ENCODE measurements at regions not wholly inside any gene's neighbourhood (a gene's known extent, or its start where the extent isn't known, plus 50 kb on each side); places are given as distances from the start of the nearest gene placed in this dataset.

GRCh38 chr9:116067566-116067965, 86.0 kb upstream of the PAPPA start:
- no peaks in the 10 kb centered on the region for H3K27me3 ChIP-seq
- H3K36me3 ChIP-seq = no peaks in the 10 kb centered on the region
- no peak overlapping the region for H3K4me3 ChIP-seq
- no peak for DNase-seq
- no peak for FAIRE-seq
- H3K4me1 ChIP-seq = no peaks in the 10 kb centered on the region
- H3K27ac ChIP-seq = no peak overlapping the region
- no peak for ATAC-seq
- no peaks in the 10 kb centered on the region for H3K9me3 ChIP-seq
- TF ChIP-seq CTCF (IDR thresholded peaks at IDR 0.05) = no peak
- intact Hi-C loops (cut with DNase I) = no loop called here
- WGBS, 2 donors = 46 to 56% methylated on average over 3 of the region's 3 CpGs

- H3K9me3 ChIP-seq = no peaks in the 10 kb centered on the region
- DNase-seq = no peak
- intact Hi-C loops (cut with DNase I) = no loop called here
- H3K4me3 ChIP-seq = no peak overlapping the region
- no peak for ATAC-seq
- no peaks in the 10 kb centered on the region for H3K4me1 ChIP-seq
- H3K27ac ChIP-seq = no peak overlapping the region
- H3K27me3 ChIP-seq = no peaks in the 10 kb centered on the region
- no peak for FAIRE-seq
- H3K36me3 ChIP-seq = no peaks in the 10 kb centered on the region
- WGBS, 2 donors = 67 to 81% methylated on average over 4 of the region's 4 CpGs
- no peak for TF ChIP-seq CTCF (IDR thresholded peaks at IDR 0.05)
Observed at GRCh38 chr9:116070256-116070914, 83.2 kb upstream of the PAPPA start.

- Histone ChIP-seq H3K36me3 (no peaks in the 10 kb centered on the region), H3K27me3 (no peaks in the 10 kb centered on the region), H3K27ac (no peak overlapping the region), H3K4me1 (no peaks in the 10 kb centered on the region), H3K4me3 (no peak overlapping the region), H3K9me3 (no peaks in the 10 kb centered on the region)
- no peak for ATAC-seq
- DNase-seq = no peak
- WGBS, 2 donors = 66 to 72% methylated on average over 2 of the region's 2 CpGs
- no peak for TF ChIP-seq CTCF (IDR thresholded peaks at IDR 0.05)
- intact Hi-C loops (cut with DNase I) = no loop called here
- no peak for FAIRE-seq
Observed at GRCh38 chr9:116072046-116072445, 81.5 kb upstream of the PAPPA start.

- Histone ChIP-seq H3K27ac (no peak overlapping the region), H3K4me3 (no peak overlapping the region), H3K9me3 (no peaks in the 10 kb centered on the region), H3K4me1 (no peaks in the 10 kb centered on the region), H3K27me3 (no peaks in the 10 kb centered on the region), H3K36me3 (no peaks in the 10 kb centered on the region)
- no peak for DNase-seq
- no peak for TF ChIP-seq CTCF (IDR thresholded peaks at IDR 0.05)
- WGBS, 2 donors = 58 to 64% methylated on average over 2 of the region's 2 CpGs
- FAIRE-seq = no peak
- intact Hi-C loops (cut with DNase I) = no loop called here
- ATAC-seq = no peak
Observed at GRCh38 chr9:116073826-116074225, 79.8 kb upstream of the PAPPA start.

- intact Hi-C loops (cut with DNase I) = no loop called here
- no peak for TF ChIP-seq CTCF (IDR thresholded peaks at IDR 0.05)
- Histone ChIP-seq H3K4me1 (no peaks in the 10 kb centered on the region), H3K27ac (no peak overlapping the region), H3K4me3 (no peak overlapping the region), H3K27me3 (no peaks in the 10 kb centered on the region), H3K9me3 (no peaks in the 10 kb centered on the region), H3K36me3 (no peaks in the 10 kb centered on the region)
- DNase-seq (no peak), FAIRE-seq (no peak), ATAC-seq (no peak)
Observed at GRCh38 chr9:116074658-116075057, 78.9 kb upstream of the PAPPA start.
